Fibroblast of villous mesenchyme (primary cell): ENCODE measurements at regions not wholly inside any gene's neighbourhood (a gene's known extent, or its start where the extent isn't known, plus 50 kb on each side); places are given as distances from the start of the nearest gene placed in this dataset.

Experiments
- DNase-seq: peaks from one replicate; pipeline ENCODE4 v3.0.0-alpha.2; 2010; ENCODE audit warnings: low read depth
- H3K4me3 ChIP-seq: 2 replicates; pipeline ENCODE4 v1.5.1; 2011; ENCODE audit warnings: low read depth, mild to moderate bottlenecking, low read length
- CTCF ChIP-seq: IDR thresholded peaks from 2 replicates; pipeline ENCODE4 v1.5.1; 2012; ENCODE audit warnings: low read depth, mild to moderate bottlenecking, low read length; ENCODE audit not compliant: insufficient read depth

- TF ChIP-seq CTCF = no peak
- DNase-seq = no peak
- no peak overlapping the region for H3K4me3 ChIP-seq
These were observed 290.8 kb upstream of the MC4R start for GRCh38 chr18:60663060-60663989.

- DNase-seq = no peak
- TF ChIP-seq CTCF = no peak
- H3K4me3 ChIP-seq = no peak overlapping the region
These were observed 292.2 kb upstream of the MC4R start for GRCh38 chr18:60664736-60665135.

- no peak for TF ChIP-seq CTCF
- no peak for DNase-seq
- H3K4me3 ChIP-seq = no peak overlapping the region
These were observed 294.4 kb upstream of the MC4R start for GRCh38 chr18:60667016-60667415.

- no peak for DNase-seq
- no peak for TF ChIP-seq CTCF
- no peak overlapping the region for H3K4me3 ChIP-seq
These were observed 296.0 kb upstream of the MC4R start for GRCh38 chr18:60668583-60668982.

GRCh38 chr18:60669938-60670337 is 297.4 kb upstream of the MC4R start:
- no peak for TF ChIP-seq CTCF
- no peak for DNase-seq
- no peak overlapping the region for H3K4me3 ChIP-seq

- DNase-seq = no peak
- no peak overlapping the region for H3K4me3 ChIP-seq
- no peak for TF ChIP-seq CTCF
These were observed 298.4 kb upstream of the MC4R start for GRCh38 chr18:60671021-60671420.
